ENCODE measurements at regions not wholly inside any gene's neighbourhood (a gene's known extent, or its start where the extent isn't known, plus 50 kb on each side); places are given as distances from the start of the nearest gene placed in this dataset.

DNA sequence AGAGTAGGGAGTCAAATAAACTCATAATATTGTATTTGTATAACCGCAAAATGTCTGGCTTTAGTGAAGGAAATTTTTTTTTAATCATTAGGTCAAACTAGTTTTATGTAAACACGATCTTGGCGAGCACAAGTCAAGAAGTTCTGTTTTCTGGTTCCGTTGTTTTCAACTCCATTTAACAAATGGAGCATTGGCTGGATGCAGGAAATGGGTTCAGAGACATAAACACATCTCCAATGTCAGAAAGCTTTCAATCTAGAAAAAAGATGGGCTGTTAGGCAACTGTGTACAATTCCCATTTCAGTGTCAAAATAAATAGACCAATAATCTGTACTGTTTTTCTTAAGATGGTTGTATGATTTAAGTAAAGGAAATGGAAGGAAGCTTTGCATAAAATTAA, 292.8 kb downstream of the TBL1XR1 start:
- H3K4me3 ChIP-seq (ENCODE audit: low read depth, low read length) = no peak overlapping the region
- TF ChIP-seq CTCF (IDR thresholded peaks at IDR 0.05; ENCODE audit: insufficient read depth, low read length) = no peak
- DNase-seq (ENCODE audit: low read depth) = no peak

DNA sequence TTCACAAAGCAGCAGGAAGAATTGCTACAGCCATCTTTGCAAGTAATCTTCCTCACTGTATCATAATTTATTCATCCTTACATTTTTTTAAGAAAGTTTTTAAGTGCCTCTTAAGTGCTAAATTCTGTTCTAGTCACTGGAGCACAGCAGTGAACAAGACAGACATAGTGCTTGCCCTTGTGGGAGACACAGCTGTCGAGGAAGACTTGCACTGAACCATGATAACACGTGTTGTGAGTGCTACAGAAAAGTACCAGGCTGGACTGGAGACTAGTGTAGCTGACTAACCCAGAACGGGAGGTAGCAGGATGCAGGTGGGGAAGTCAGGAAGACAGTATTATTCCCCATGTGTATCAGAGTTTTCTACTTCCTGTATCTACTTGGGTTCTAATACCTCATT, 300.6 kb downstream of the TBL1XR1 start:
- H3K4me3 ChIP-seq (ENCODE audit: low read depth, low read length) = no peak overlapping the region
- DNase-seq (ENCODE audit: low read depth) = no peak
- TF ChIP-seq CTCF (IDR thresholded peaks at IDR 0.05; ENCODE audit: insufficient read depth, low read length) = no peak

GRCh38 chr3:176896165-176896564, 301.1 kb downstream of the TBL1XR1 start:
- no peak for TF ChIP-seq CTCF (IDR thresholded peaks at IDR 0.05; ENCODE audit: insufficient read depth, low read length)
- no peak for DNase-seq (ENCODE audit: low read depth)
- no peak overlapping the region for H3K4me3 ChIP-seq (ENCODE audit: low read depth, low read length)

DNA sequence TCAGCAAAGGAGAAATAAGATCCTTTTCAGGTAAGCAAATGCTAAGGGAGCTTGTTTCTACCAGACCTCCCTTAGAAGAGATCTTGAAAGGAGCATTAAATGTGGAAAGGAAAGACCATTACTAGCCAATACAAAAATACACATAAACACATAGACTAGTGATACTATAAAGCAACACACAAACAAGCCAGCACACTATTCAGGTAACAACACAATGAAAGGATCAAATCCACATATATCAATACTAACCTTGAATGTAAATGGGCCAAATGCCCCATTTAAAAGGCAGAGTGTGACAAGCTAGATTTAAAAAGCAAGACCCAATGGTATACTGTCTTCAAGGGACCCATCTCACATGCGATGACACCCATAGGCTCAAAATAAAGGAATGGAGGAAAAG, 317.6 kb downstream of the TBL1XR1 start:
- TF ChIP-seq CTCF (IDR thresholded peaks at IDR 0.05; ENCODE audit: insufficient read depth, low read length) = no peak
- no peak for DNase-seq (ENCODE audit: low read depth)
- no peak overlapping the region for H3K4me3 ChIP-seq (ENCODE audit: low read depth, low read length)

GRCh38 chr3:176873261-176873660, 324.0 kb downstream of the TBL1XR1 start:
- TF ChIP-seq CTCF (IDR thresholded peaks at IDR 0.05; ENCODE audit: insufficient read depth, low read length) = no peak
- no peak overlapping the region for H3K4me3 ChIP-seq (ENCODE audit: low read depth, low read length)
- DNase-seq (ENCODE audit: low read depth) = no peak

- no peak overlapping the region for H3K4me3 ChIP-seq (ENCODE audit: low read depth, low read length)
- DNase-seq (ENCODE audit: low read depth) = peak; percentile 64
- peak; percentile 84 for TF ChIP-seq CTCF (IDR thresholded peaks at IDR 0.05; ENCODE audit: insufficient read depth, low read length)
Measured at GRCh38 chr3:176872771-176873209, 324.5 kb downstream of the TBL1XR1 start.

DNA sequence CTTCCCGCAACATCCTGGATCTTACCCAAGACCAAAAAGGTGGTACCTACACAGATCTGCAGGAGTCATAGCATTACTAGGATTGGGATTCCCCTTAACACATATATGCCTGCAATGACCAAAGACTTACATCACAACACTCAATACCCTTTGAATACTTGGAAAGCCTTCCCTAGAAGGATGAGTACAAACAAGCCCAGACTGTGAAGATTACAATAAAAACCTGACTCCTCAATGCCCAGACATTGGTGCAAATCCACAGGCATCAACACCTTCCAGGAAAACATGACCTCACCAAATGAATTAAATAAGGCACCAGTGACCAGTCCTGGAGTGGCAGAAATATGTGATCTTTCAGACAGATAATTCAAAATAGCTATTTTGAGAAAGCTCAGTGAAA, 326.8 kb downstream of the TBL1XR1 start:
- TF ChIP-seq CTCF (IDR thresholded peaks at IDR 0.05; ENCODE audit: insufficient read depth, low read length) = no peak
- H3K4me3 ChIP-seq (ENCODE audit: low read depth, low read length) = no peak overlapping the region
- DNase-seq (ENCODE audit: low read depth) = no peak
